A204.1 (cell line): ENCODE measurements at regions not wholly inside any gene's neighbourhood (a gene's known extent, or its start where the extent isn't known, plus 50 kb on each side); places are given as distances from the start of the nearest gene placed in this dataset.
A peak's percentile ranks its signal among the peaks of the same experiment; 100 is the strongest.

Source experiments
- FAIRE-seq: peaks from 2 replicates; lab custom pipeline; 2012; peaks lifted over from hg19 to GRCh38; lab: Jason Lieb, UNC

GRCh38 chr2:163367825-163368582 lies 367.8 kb downstream of the FIGN start:
- FAIRE-seq: no peak

DNA sequence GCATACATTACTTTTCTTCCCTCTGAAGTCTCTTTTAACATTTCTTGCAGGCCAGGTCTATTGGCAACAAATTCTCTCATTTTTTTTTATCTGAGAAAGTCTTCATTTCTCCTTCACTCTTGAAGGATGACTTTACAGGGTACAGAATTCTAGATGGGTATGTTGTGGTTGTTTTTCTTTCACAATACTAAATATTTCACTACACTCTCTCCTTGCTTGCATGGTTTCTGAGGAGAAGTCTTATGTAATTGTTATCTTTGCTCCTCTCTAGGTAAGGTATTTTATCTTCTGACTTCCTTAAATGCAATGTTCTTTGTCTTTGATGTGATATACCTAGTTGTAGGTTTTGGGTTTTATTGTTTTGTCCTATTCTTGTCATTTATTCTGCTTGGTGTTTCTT lies 371.1 kb downstream of the FIGN start:
- FAIRE-seq: no peak

GRCh38 chr2:163353551-163353950 lies 382.3 kb downstream of the FIGN start:
- FAIRE-seq: no peak

- no peak for FAIRE-seq
These were observed 383.8 kb downstream of the FIGN start for GRCh38 chr2:163351966-163352365.

DNA sequence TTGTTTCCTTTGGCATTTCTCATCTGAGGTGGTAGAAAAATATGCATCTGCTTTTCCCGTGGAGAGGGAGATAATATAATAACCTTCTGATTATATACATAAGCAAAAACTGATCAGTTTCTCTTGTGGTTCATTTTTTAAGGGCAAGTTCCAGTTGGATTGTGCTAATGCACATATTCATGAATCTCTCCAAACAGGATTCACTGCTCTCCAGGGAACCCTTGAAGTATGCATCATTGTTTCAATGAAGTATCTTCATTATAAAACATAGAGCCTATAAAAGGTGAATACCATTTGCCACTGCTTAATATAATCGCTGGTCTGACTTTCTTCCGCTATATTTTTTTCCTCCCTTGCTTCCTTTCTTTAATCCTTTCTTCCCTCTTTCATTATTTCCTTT lies 384.7 kb downstream of the FIGN start:
- no peak for FAIRE-seq

GRCh38 chr2:163348857-163349380 lies 386.9 kb downstream of the FIGN start:
- FAIRE-seq: no peak

GRCh38 chr2:163347982-163348856 lies 387.6 kb downstream of the FIGN start:
- no peak for FAIRE-seq

GRCh38 chr2:163345795-163346573 lies 389.8 kb downstream of the FIGN start:
- peak; percentile 97 for FAIRE-seq

DNA sequence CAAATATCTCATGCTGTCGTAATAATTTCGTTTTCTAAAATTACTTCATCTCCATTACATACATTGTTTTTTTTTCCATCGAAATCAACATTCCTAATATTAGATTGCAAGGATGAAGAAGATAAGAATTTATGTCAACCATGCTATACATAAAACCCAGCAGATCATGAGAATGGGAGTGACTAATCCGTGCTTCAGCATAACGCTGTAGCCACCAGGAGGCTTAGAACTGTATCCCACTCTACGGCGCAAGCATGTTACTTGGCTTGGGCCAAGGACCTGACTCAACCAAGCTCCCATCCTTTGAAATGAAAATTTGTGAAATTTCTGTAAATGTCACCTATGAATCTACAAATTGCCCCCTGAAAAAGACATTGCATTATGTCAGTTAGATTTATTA lies 392.5 kb downstream of the FIGN start:
- FAIRE-seq: no peak

GRCh38 chr2:163341426-163341825 lies 394.4 kb downstream of the FIGN start:
- no peak for FAIRE-seq

GRCh38 chr2:163338270-163338669 lies 397.5 kb downstream of the FIGN start:
- no peak for FAIRE-seq

- FAIRE-seq: no peak
These were observed 411.1 kb downstream of the FIGN start for GRCh38 chr2:163324677-163325076.

DNA sequence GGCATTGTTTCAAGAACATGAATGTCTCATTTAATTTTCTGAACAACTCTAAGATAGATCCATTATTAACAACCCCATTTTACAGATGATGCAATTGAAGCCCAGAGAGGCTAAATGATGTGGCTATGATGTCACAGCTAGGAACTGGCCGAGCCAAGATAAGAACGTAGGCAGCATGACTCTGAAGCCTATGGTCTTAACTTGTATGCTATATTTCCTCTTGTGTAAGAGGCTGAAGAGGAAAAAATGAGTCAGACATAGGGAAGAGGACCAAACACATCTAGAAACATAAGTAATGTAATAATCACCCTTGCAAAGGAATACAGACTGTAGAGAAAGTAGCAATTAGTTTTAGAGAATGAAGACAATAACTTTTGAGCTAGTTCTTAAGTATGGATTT lies 416.8 kb downstream of the FIGN start:
- FAIRE-seq: no peak

GRCh38 chr2:163314712-163315111 lies 421.1 kb downstream of the FIGN start:
- FAIRE-seq: no peak

DNA sequence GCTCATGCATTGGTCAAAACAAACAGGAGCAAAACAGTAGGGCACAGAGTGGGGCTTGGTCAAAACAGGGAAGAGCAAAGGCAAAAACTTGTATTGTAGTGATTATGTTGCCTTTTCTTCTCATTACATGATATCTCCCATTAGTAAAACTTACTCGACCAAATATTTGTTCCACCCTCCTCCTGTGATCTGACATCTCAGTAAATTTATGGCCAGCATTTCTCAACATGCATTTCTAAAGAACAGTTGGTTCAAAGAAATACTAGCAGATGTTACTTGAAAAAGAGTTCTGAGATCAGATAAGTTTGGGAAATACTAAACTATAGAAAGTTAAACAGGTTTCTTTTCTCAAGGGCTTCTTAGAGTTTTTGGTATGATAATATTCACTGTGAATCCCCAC lies 423.1 kb downstream of the FIGN start:
- no peak for FAIRE-seq

DNA sequence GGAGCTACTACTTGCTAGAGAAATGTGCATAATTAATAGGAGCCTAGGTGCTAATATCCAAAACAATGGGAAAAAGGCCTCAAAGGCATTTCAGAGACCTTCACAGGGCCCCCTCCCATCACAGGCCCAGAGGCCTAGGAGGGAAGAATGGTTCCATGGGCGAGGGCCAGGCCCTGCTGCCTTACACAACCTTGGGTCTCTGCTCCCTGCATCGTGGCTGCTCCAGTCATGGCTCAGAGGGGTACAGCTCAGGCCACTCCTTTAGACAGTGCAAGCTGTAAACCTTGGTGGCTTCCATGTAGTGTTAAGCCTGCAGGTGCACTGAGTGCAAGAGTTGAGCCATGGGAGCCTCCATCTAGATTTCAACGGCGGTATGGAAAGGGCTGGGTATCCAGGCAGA lies 429.2 kb downstream of the FIGN start:
- FAIRE-seq: no peak

GRCh38 chr2:163302141-163302540 lies 433.7 kb downstream of the FIGN start:
- peak; percentile 41 for FAIRE-seq

- no peak for FAIRE-seq
These were observed 444.0 kb downstream of the FIGN start for GRCh38 chr2:163291790-163292189.

GRCh38 chr2:163281717-163282116 lies 443.1 kb upstream of the KCNH7 start:
- FAIRE-seq: no peak

DNA sequence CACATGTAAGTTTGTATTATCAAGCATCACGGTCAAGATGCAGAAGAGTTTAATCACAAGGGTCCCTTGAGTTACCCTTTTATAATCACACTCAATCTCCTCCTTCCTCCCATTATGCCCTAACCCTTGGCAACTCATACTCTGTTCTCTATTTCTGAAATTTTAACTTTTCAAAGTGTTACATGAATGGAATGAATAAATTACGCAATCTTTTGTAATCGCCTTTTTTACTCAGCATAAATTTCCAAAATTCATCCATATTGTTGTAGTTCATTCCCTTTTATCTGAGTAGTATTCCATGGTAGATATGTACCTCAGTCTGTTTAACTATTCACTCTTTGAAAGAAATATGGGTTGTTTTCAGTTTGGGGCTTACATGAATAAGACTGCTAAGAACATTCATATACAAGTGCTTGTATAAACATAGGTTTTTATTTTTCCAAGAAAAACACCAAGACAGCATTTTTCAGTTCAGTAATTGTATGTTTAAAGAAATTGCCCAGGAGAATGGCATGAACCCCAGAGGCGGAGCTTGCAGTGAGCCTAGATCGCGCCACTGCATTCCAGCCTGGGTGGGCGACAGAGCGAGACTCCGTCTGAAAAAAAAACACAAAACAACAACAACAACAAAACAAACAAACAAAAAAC lies 430.9 kb upstream of the KCNH7 start:
- FAIRE-seq: no peak

DNA sequence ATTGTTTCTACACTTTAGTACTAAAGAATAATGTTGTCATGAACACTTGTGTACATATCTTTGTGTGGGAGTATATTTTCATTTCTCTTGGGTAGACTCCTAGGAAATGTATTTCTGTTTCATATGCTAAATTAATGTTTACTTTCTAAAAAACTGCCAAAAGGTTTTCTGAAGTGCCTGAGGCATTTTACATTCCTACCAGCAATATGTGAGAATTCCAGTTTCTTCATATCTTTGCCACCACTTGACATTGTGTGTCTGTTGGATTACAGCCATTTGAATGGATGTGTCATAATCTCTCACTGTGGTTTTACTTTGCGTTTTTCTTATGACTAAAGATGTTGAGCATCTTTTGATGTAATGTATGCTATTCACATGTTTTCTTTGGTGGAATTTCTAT lies 428.2 kb upstream of the KCNH7 start:
- no peak for FAIRE-seq

DNA sequence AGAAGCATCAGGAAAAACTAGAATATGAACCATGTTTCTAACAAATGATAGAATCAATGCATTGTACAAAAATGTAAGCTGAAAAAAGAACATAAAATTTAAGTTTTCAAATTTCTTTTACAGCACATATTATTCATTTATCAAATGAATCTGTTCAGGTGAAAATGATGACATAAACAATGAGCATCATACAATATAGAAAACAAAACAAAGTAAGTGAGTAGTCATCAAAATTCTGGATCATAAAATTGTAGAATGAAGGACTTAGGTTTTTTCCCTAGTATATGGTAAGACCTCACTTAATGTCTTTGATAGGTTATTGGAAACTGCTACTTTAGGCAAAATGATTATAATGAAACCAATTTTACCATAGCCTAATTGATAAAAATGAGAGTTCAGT lies 427.0 kb upstream of the KCNH7 start:
- no peak for FAIRE-seq
